Psoas muscle (tissue), 7 donors: ENCODE measurements at regions not wholly inside any gene's neighbourhood (a gene's known extent, or its start where the extent isn't known, plus 50 kb on each side); places are given as distances from the start of the nearest gene placed in this dataset.
A peak's percentile ranks its signal among the peaks of the same experiment; 100 is the strongest.

ENCODE experiments used
- ATAC-seq, 4 donors: fragments of 200-7000 bp; cut with Tn5 transposase; one replicate each; pipeline ENCODE4 v1.9.1; 2020; ENCODE audit warnings: moderate library complexity in 3 of 4, mild to moderate bottlenecking in 2 of 4
- DNase-seq, 2 donors: peaks; one replicate each; pipeline ENCODE4 v3.0.0-alpha.2; 2020
- H3K27ac ChIP-seq: fragments of 200-600 bp; one replicate; pipeline ENCODE4 v1.8.0; 2022
- H3K27me3 ChIP-seq, 3 donors: fragments of 200-600 bp in 1 of 3; one replicate each; pipeline versions ENCODE4 v1.6.1 to v1.8.0; 2013 to 2022; ENCODE audit warnings: low read length in 2 of 3, mild to moderate bottlenecking in 2 of 3, moderate library complexity in 1 of 3; ENCODE audit not compliant: insufficient read depth in 3 of 3
- H3K36me3 ChIP-seq, 2 donors: fragments of 200-600 bp in 1 of 2; one replicate each; pipeline versions ENCODE4 v1.6.1 to v1.8.0; 2013 to 2022; ENCODE audit warnings: low read depth in 1 of 2, mild to moderate bottlenecking in 1 of 2, moderate library complexity in 1 of 2; ENCODE audit not compliant: insufficient read depth in 1 of 2
- H3K4me1 ChIP-seq: fragments of 200-600 bp; one replicate; pipeline ENCODE4 v1.8.0; 2022
- H3K4me3 ChIP-seq: fragments of 200-600 bp; one replicate; pipeline ENCODE4 v1.8.0; 2022; ENCODE audit warnings: mild to moderate bottlenecking
- H3K9me3 ChIP-seq: fragments of 200-600 bp; one replicate; pipeline ENCODE4 v1.8.0; 2022
- CTCF ChIP-seq: fragments of 200-600 bp; IDR thresholded peaks from one replicate; pipeline ENCODE4 v1.8.0; 2022; ENCODE audit warnings: antibody characterized with exemption
- WGBS, 3 donors: extraction: QIAGEN DNeasy Blood & Tissue Kit; methylation state at CpG; one replicate each; pipeline versions ENCODE4 v1.1.6 to v1.1.7; 2013; 5-methylcytosine and 5-hydroxymethylcytosine counted together
- intact Hi-C, 2 donors: fragments of 100-400 bp; cut with DNase I; formaldehyde crosslinking; loops; one replicate each; pipeline versions ENCODE4 v1.11.0 to v1.14.2; 2022
- donor health status: healthy with polysubstance abuse.
- donor health status: DM: no; HTN: no; CAD: no; lungs with moderate emphysema.
- donor health status: Bipolar disorder and iron deficiency.
- donor health status: healthy.
- donor health status: DM: yes; HTN: yes; CAD: no.
- donor health status: DM: no; HTN: no; CAD: no.
- donor health status: DM: yes; HTN: yes; CAD: no.

GRCh38 chr10:101290881-101291280, 61.6 kb upstream of the LBX1 start:
- Histone ChIP-seq H3K27me3 (peaks cover 0 to 22% (median 0%) of the 10 kb centered on the region in 3 donors), H3K4me3 (no peak overlapping the region), H3K4me1 (peaks cover 16% of the 10 kb centered on the region), H3K9me3 (no peaks in the 10 kb centered on the region), H3K36me3 (no peaks in the 10 kb centered on the region), H3K27ac (peak overlapping the region; percentile 88)
- TF ChIP-seq CTCF = no peak
- WGBS, 3 donors = 59 to 80% (median 65%) methylated on average over 8 of the region's 8 CpGs
- no peak for DNase-seq
- ATAC-seq = no peak
- intact Hi-C loops = loop anchor here (1.0 to 5.0 kb wide), 4 partner anchors 39 to 77 kb away; partner anchors contain the start of gene LBX1 (in 1 of the 2)

GRCh38 chr10:101291331-101292193, 62.3 kb upstream of the LBX1 start:
- intact Hi-C loops = loop anchor here (1.0 to 5.0 kb wide), 4 partner anchors 39 to 77 kb away; partner anchors contain the start of gene LBX1 (in 1 of the 2)
- H3K36me3 ChIP-seq = no peaks in the 10 kb centered on the region
- no peaks in the 10 kb centered on the region for H3K9me3 ChIP-seq
- peak; percentile 71 to 89 for DNase-seq
- ATAC-seq = peak; percentile 88 to 92 (median 90)
- peaks cover 16% of the 10 kb centered on the region for H3K4me1 ChIP-seq
- 5 to 6% (median 6%) methylated on average over 62 to 69 of the region's 69 CpGs for WGBS, 3 donors
- peak; percentile 71 for TF ChIP-seq CTCF
- H3K27me3 ChIP-seq = peaks cover 0 to 17% (median 0%) of the 10 kb centered on the region in 3 donors
- peak overlapping the region; percentile 88 for H3K27ac ChIP-seq
- H3K4me3 ChIP-seq = peak overlapping the region; percentile 81

- ATAC-seq (peak; percentile 42 to 83 (median 81)), DNase-seq (peak in 1 of 2 donors; percentile 65)
- H3K27ac ChIP-seq = peak overlapping the region; percentile 88
- no peaks in the 10 kb centered on the region for H3K36me3 ChIP-seq
- WGBS, 3 donors = 0 to 1% (median 1%) methylated on average over 56 to 65 of the region's 65 CpGs
- no peaks in the 10 kb centered on the region for H3K9me3 ChIP-seq
- intact Hi-C loops = loop anchor here in 1 of 2 donors (5.0 kb wide), 2 partner anchors 40 to 65 kb away; partner anchors contain the start of gene LBX1
- TF ChIP-seq CTCF = no peak
- peak overlapping the region; percentile 81 for H3K4me3 ChIP-seq
- peaks cover 0 to 17% (median 0%) of the 10 kb centered on the region in 3 donors for H3K27me3 ChIP-seq
- peaks cover 24% of the 10 kb centered on the region for H3K4me1 ChIP-seq
Observed at GRCh38 chr10:101292194-101293006, 61.6 kb upstream of the BTRC start.

- WGBS, 3 donors = 29 to 40% (median 37%) methylated on average over 17 of the region's 17 CpGs
- Histone ChIP-seq H3K4me3 (peak overlapping the region; percentile 81), H3K36me3 (no peaks in the 10 kb centered on the region), H3K4me1 (peaks cover 30% of the 10 kb centered on the region), H3K27ac (peak overlapping the region; percentile 88), H3K27me3 (peaks cover 0 to 17% (median 0%) of the 10 kb centered on the region in 3 donors), H3K9me3 (no peaks in the 10 kb centered on the region)
- intact Hi-C loops = loop anchor here in 1 of 2 donors (5.0 kb wide), 2 partner anchors 41 to 66 kb away; partner anchors contain the start of gene LBX1
- TF ChIP-seq CTCF = no peak
- no peak for DNase-seq
- ATAC-seq = peak in 2 of 4 donors; percentile 5 to 10
Observed at GRCh38 chr10:101293007-101293723, 60.8 kb upstream of the BTRC start.
